IMR-90 (cell line): ENCODE measurements at regions not wholly inside any gene's neighbourhood (a gene's known extent, or its start where the extent isn't known, plus 50 kb on each side); places are given as distances from the start of the nearest gene placed in this dataset.

ENCODE experiments used
- ATAC-seq: fragments of 200-7000 bp; cut with Tn5 transposase; 2 replicates; pipeline ENCODE4 v1.9.1; 2020; ENCODE audit warnings: low read depth, mild to moderate bottlenecking, moderate library complexity
- BruUV-seq: library from RNA; stranded (reverse); fragments of 400-500 nt; replicated peaks from 2 replicates; lab custom pipeline; 2021; lab: Mats Ljungman, UMichigan
- CTCF ChIA-PET: fragments of 300-600 bp; formaldehyde crosslinking; extraction: SDS; loops from one replicate; lab custom pipeline; 2021; ENCODE audit warnings: antibody characterized with exemption; lab: Yijun Ruan, JAX
- POLR2A ChIA-PET: fragments of 300-600 bp; sonication (Branson Sonifier 250); formaldehyde crosslinking; loops from one replicate; lab custom pipeline; 2022; ENCODE audit warnings: antibody characterized with exemption; ENCODE audit not compliant: unreplicated experiment; lab: Charles Lee
- DNase-seq: peaks from one replicate; pipeline ENCODE4 v3.0.0; 2013
- H2AFZ ChIP-seq: replicated peaks from 2 replicates; pipeline ENCODE3; 2013; ENCODE audit warnings: low read length, mild to moderate bottlenecking; ENCODE audit not compliant: poor library complexity
- H2AK5ac ChIP-seq: 2 replicates; pipeline ENCODE4 v1.6.1; 2013; ENCODE audit warnings: low read depth, low read length, inconsistent platforms
- H2AK9ac ChIP-seq: replicated peaks from 2 replicates; pipeline ENCODE3; 2013; ENCODE audit warnings: mild to moderate bottlenecking, low read depth, low read length, moderate library complexity; ENCODE audit not compliant: poor library complexity
- H2BK120ac ChIP-seq: 2 replicates; pipeline ENCODE4 v1.6.1; 2013; ENCODE audit warnings: low read depth, low read length, inconsistent platforms
- H2BK15ac ChIP-seq: 3 replicates; pipeline ENCODE4 v1.6.1; 2013; ENCODE audit warnings: low read depth, low read length, inconsistent platforms
- H2BK20ac ChIP-seq: 2 replicates; pipeline ENCODE4 v1.6.1; 2013; ENCODE audit warnings: low read depth, mild to moderate bottlenecking, inconsistent platforms, low read length, moderate library complexity
- H2BK5ac ChIP-seq: 2 replicates; pipeline ENCODE4 v1.6.1; 2013; ENCODE audit warnings: mild to moderate bottlenecking, low read depth, low read length, inconsistent platforms; ENCODE audit not compliant: poor library complexity, severe bottlenecking
- H3K14ac ChIP-seq: replicated peaks from 2 replicates; pipeline ENCODE4 v1.6.1; 2013; ENCODE audit warnings: low read depth, low read length, inconsistent platforms
- H3K18ac ChIP-seq: 2 replicates; pipeline ENCODE4 v1.6.1; 2013; ENCODE audit warnings: low read depth, low read length, control low read depth
- H3K23ac ChIP-seq: 2 replicates; pipeline ENCODE4 v1.6.1; 2013; ENCODE audit warnings: low read depth, low read length, inconsistent platforms
- H3K27ac ChIP-seq: 2 replicates; pipeline ENCODE4 v1.5.1; 2013; ENCODE audit warnings: mild to moderate bottlenecking, control low read depth, low read length; ENCODE audit not compliant: insufficient read depth
- H3K27me3 ChIP-seq: 2 replicates; pipeline ENCODE4 v1.6.1; 2013; ENCODE audit warnings: low read length; ENCODE audit not compliant: control insufficient read depth, insufficient read depth
- H3K36me3 ChIP-seq: 2 replicates; pipeline ENCODE4 v1.6.1; 2013; ENCODE audit warnings: low read length, mixed read lengths; ENCODE audit not compliant: control insufficient read depth, insufficient read depth
- H3K4ac ChIP-seq: 2 replicates; pipeline ENCODE4 v1.6.1; 2013; ENCODE audit warnings: low read depth, low read length, inconsistent platforms
- H3K4me1 ChIP-seq: 2 replicates; pipeline ENCODE4 v1.6.1; 2013; ENCODE audit warnings: low read length, mixed read lengths; ENCODE audit not compliant: control insufficient read depth, insufficient read depth
- H3K4me2 ChIP-seq: 2 replicates; pipeline ENCODE4 v1.6.1; 2013; ENCODE audit warnings: low read depth, mild to moderate bottlenecking, control low read depth, low read length, moderate library complexity
- H3K4me3 ChIP-seq: 2 replicates; pipeline ENCODE4 v1.5.1; 2013; ENCODE audit warnings: low read depth, mild to moderate bottlenecking, control low read depth, low read length, moderate library complexity; ENCODE audit not compliant: insufficient read depth
- H3K56ac ChIP-seq: 2 replicates; pipeline ENCODE4 v1.6.1; 2013; ENCODE audit warnings: low read length, inconsistent platforms; ENCODE audit not compliant: insufficient read depth; ENCODE audit errors: extremely low read depth
- H3K79me1 ChIP-seq, 2 experiments: 2 replicates each; pipeline ENCODE4 v1.6.1; 2013; ENCODE audit warnings: low read length in 2 of 2, inconsistent platforms in 1 of 2, low read depth in 1 of 2
- H3K9ac ChIP-seq: 2 replicates; pipeline ENCODE4 v1.6.1; 2013; ENCODE audit warnings: low read depth, low read length, control low read depth
- H3K9me1 ChIP-seq: 2 replicates; pipeline ENCODE4 v1.6.1; 2013; ENCODE audit warnings: low read length, inconsistent platforms; ENCODE audit not compliant: insufficient read depth
- H3K9me3 ChIP-seq: 2 replicates; pipeline ENCODE4 v1.6.1; 2013; ENCODE audit warnings: low read length; ENCODE audit not compliant: control insufficient read depth, insufficient read depth
- H4K20me1 ChIP-seq: 2 replicates; pipeline ENCODE4 v1.6.1; 2013; ENCODE audit warnings: low read length, inconsistent platforms; ENCODE audit not compliant: insufficient read depth
- H4K5ac ChIP-seq: 2 replicates; pipeline ENCODE4 v1.6.1; 2013; ENCODE audit warnings: mild to moderate bottlenecking, low read depth, low read length, control low read depth
- H4K8ac ChIP-seq, 2 experiments: 2 replicates each; pipeline ENCODE4 v1.6.1; 2013; ENCODE audit warnings: low read depth in 2 of 2, low read length in 2 of 2, control low read depth in 1 of 2, inconsistent platforms in 1 of 2
- H4K91ac ChIP-seq: 2 replicates; pipeline ENCODE4 v1.6.1; 2013; ENCODE audit warnings: low read depth, low read length, inconsistent platforms; ENCODE audit not compliant: insufficient read depth
- CEBPB ChIP-seq: IDR thresholded peaks from 2 replicates; pipeline ENCODE4 v1.6.1; 2012; ENCODE audit warnings: low read depth, low read length, improper control_type of control experiment
- FOS ChIP-seq: fragments of 150-350 bp; IDR thresholded peaks from 2 replicates; pipeline ENCODE4 v1.6.1; 2016; ENCODE audit warnings: low read depth, low read length
- MAFK ChIP-seq: IDR thresholded peaks from 2 replicates; pipeline ENCODE4 v1.6.1; 2012; ENCODE audit warnings: low read depth, low read length, improper control_type of control experiment
- MAZ ChIP-seq: IDR thresholded peaks from 2 replicates; pipeline ENCODE4 v1.6.1; 2012; ENCODE audit warnings: low read depth, mild to moderate bottlenecking, low read length, improper control_type of control experiment, moderate library complexity, borderline replicate concordance
- MXI1 ChIP-seq: IDR thresholded peaks from 2 replicates; pipeline ENCODE4 v1.6.1; 2012; ENCODE audit warnings: low read depth, mild to moderate bottlenecking, low read length, moderate library complexity, borderline replicate concordance
- POLR2A ChIP-seq: IDR thresholded peaks from 2 replicates; pipeline ENCODE4 v1.6.1; 2012; ENCODE audit warnings: mild to moderate bottlenecking, low read depth, low read length
- RCOR1 ChIP-seq: IDR thresholded peaks from 2 replicates; pipeline ENCODE4 v1.6.1; 2012; ENCODE audit warnings: mild to moderate bottlenecking, low read length, improper control_type of control experiment; ENCODE audit not compliant: insufficient replicate concordance
- WGBS, 2 experiments: methylation state at CpG; one replicate each; pipeline versions ENCODE4 v1.1.5 to v1.1.7; 2013; ENCODE audit warnings: missing lambda C conversion rate in 2 of 2; ENCODE audit not compliant: insufficient read length in 1 of 2; ENCODE audit errors: extremely low coverage in 2 of 2; 5-methylcytosine and 5-hydroxymethylcytosine counted together
- dilution Hi-C: fragments of 300-500 bp; cut with HindIII; formaldehyde crosslinking; loops from one replicate; pipeline ENCODE4 v1.14.3; 2018; ENCODE audit warnings: low sequenced_read_pairs; ENCODE audit not compliant: unreplicated experiment
- in situ Hi-C: fragments of 300-500 bp; cut with MboI; formaldehyde crosslinking; loops from 3 replicates; pipeline ENCODE4 v1.14.3; 2019; ENCODE audit warnings: low sequenced_read_pairs, inconsistent platforms, mixed read lengths
- intact Hi-C: fragments of 100-400 bp; cut with micrococcal nuclease; formaldehyde crosslinking; loops from 2 replicates; pipeline ENCODE4 v1.10.0; 2022

- dilution Hi-C loops, result no loop called here
Observed at GRCh38 chr5:30098940-30099339, 1094.5 kb upstream of the CDH6 start.

More at GRCh38 chr5:30098940-30099339, 1094.5 kb upstream of the CDH6 start:
- Histone ChIP-seq H4K91ac (no peak overlapping the region), H3K4me3 (no peak overlapping the region), H2BK15ac (no peak overlapping the region), H3K27me3 (no peaks in the 10 kb centered on the region), H3K23ac (no peak overlapping the region), H2AK5ac (no peak overlapping the region), H3K79me1 (no peaks in the 10 kb centered on the region), H3K14ac (no peak overlapping the region), H3K4me2 (no peak overlapping the region), H3K4ac (no peak overlapping the region), H4K20me1 (no peaks in the 10 kb centered on the region), H3K9ac (no peak overlapping the region), H3K4me1 (no peaks in the 10 kb centered on the region), H2BK120ac (no peak overlapping the region), H3K18ac (no peak overlapping the region), H2BK20ac (no peak overlapping the region), H2BK5ac (no peak overlapping the region), H4K5ac (no peak overlapping the region), H3K9me1 (no peaks in the 10 kb centered on the region), H3K9me3 (no peaks in the 10 kb centered on the region), H3K36me3 (no peaks in the 10 kb centered on the region), H3K27ac (no peak overlapping the region), H4K8ac (no peak overlapping the region), H3K56ac (no peak overlapping the region), H2AK9ac (no peak overlapping the region), H2AFZ (no peak overlapping the region)
- ChIA-PET POLR2A (no interaction called here), CTCF (no interaction called here)
- no CpG with 5 or more reads among the region's 3 CpGs for WGBS, 2 experiments
- no peak for TF ChIP-seq CEBPB
- peak; percentile 93 for TF ChIP-seq MAFK
- TF ChIP-seq FOS, result no peak
- no peak for TF ChIP-seq MAZ
- no peak for TF ChIP-seq MXI1
- TF ChIP-seq POLR2A, result no peak
- no peak for TF ChIP-seq RCOR1
- no TSS peak for BruUV-seq
- no peak for ATAC-seq
- in situ Hi-C loops, result no loop called here
- intact Hi-C loops, result no loop called here
- no peak for DNase-seq
